Aorta (tissue), 5 donors: ENCODE measurements at regions not wholly inside any gene's neighbourhood (a gene's known extent, or its start where the extent isn't known, plus 50 kb on each side); places are given as distances from the start of the nearest gene placed in this dataset.

ENCODE experiments used
- ATAC-seq: fragments of 200-7000 bp; cut with Tn5 transposase; one replicate; pipeline ENCODE4 v1.9.1; 2022; ENCODE audit warnings: moderate library complexity; ENCODE audit not compliant: low FRiP score
- DNase-seq, 2 donors: peaks; one replicate each; pipeline ENCODE4 v3.0.0-alpha.2; 2020
- H3K27ac ChIP-seq, 2 donors: one replicate each; pipeline ENCODE4 v1.5.1; 2013; ENCODE audit warnings: low read length in 2 of 2, mild to moderate bottlenecking in 2 of 2, moderate library complexity in 2 of 2, control low read depth in 1 of 2, inconsistent platforms in 1 of 2, low read depth in 1 of 2
- H3K27me3 ChIP-seq, 2 donors: one replicate each; pipeline ENCODE4 v1.6.1; 2013; ENCODE audit warnings: control low read depth in 1 of 2, low read length in 1 of 2, mild to moderate bottlenecking in 1 of 2, moderate library complexity in 1 of 2; ENCODE audit not compliant: insufficient read depth in 2 of 2, control insufficient read depth in 1 of 2
- H3K36me3 ChIP-seq, 2 donors: one replicate each; pipeline ENCODE4 v1.6.1; 2013; ENCODE audit warnings: control low read depth in 1 of 2, low read length in 1 of 2, mild to moderate bottlenecking in 1 of 2; ENCODE audit not compliant: insufficient read depth in 2 of 2, control insufficient read depth in 1 of 2
- H3K4me1 ChIP-seq, 2 donors: one replicate each; pipeline ENCODE4 v1.6.1; 2013; ENCODE audit warnings: low read length in 2 of 2, control low read depth in 1 of 2, mild to moderate bottlenecking in 1 of 2, moderate library complexity in 1 of 2; ENCODE audit not compliant: insufficient read depth in 2 of 2, control insufficient read depth in 1 of 2
- H3K4me3 ChIP-seq, 2 donors: one replicate each; pipeline ENCODE4 v1.5.1; 2013; ENCODE audit warnings: low read length in 2 of 2, control low read depth in 1 of 2, mild to moderate bottlenecking in 1 of 2
- H3K9me3 ChIP-seq: one replicate; pipeline ENCODE4 v1.6.1; 2013; ENCODE audit warnings: mild to moderate bottlenecking, low read length; ENCODE audit not compliant: control insufficient read depth
- WGBS, 2 donors: extraction: QIAGEN DNeasy Blood & Tissue Kit; methylation state at CpG; one replicate each; pipeline ENCODE4 v1.1.7; 2013; 5-methylcytosine and 5-hydroxymethylcytosine counted together
- intact Hi-C, 2 donors: fragments of 100-400 bp; cut with DNase I; formaldehyde crosslinking; loops; one replicate each; pipeline versions ENCODE4 v1.14.2 to v1.15.0; 2022
- donor health status: healthy with polysubstance abuse.
- donor health status: Bipolar disorder and iron deficiency.
- donor health status: DM: no; HTN: no; CAD: no.
- donor health status: DM: no; HTN: no; CAD: no.
- donor health status: DM: yes; HTN: yes; CAD: no.

GRCh38 chr12:67535971-67536370 is 112.6 kb upstream of the DYRK2 start:
- no peak overlapping the region for H3K4me3 ChIP-seq
- no peak for DNase-seq
- intact Hi-C loops: no loop called here
- H3K4me1 ChIP-seq: peaks cover 0 to 3% of the 10 kb centered on the region in 2 donors
- 84 to 96% methylated on average over 5 of the region's 5 CpGs for WGBS, 2 donors
- H3K36me3 ChIP-seq: no peaks in the 10 kb centered on the region
- no peaks in the 10 kb centered on the region for H3K27me3 ChIP-seq
- H3K27ac ChIP-seq: no peak overlapping the region
- no peaks in the 10 kb centered on the region for H3K9me3 ChIP-seq
- ATAC-seq: no peak

- WGBS, 2 donors: 79 to 81% methylated on average over 9 of the region's 9 CpGs
- Histone ChIP-seq H3K9me3 (no peaks in the 10 kb centered on the region), H3K4me3 (no peak overlapping the region), H3K4me1 (peaks cover 0 to 2% of the 10 kb centered on the region in 2 donors), H3K27me3 (no peaks in the 10 kb centered on the region), H3K27ac (no peak overlapping the region), H3K36me3 (no peaks in the 10 kb centered on the region)
- no peak for DNase-seq
- ATAC-seq: no peak
- intact Hi-C loops: no loop called here
Measured at GRCh38 chr12:67539329-67539728, 109.2 kb upstream of the DYRK2 start.

GRCh38 chr12:67539946-67540345 is 108.6 kb upstream of the DYRK2 start:
- Histone ChIP-seq H3K4me3 (no peak overlapping the region), H3K9me3 (no peaks in the 10 kb centered on the region), H3K27ac (no peak overlapping the region), H3K27me3 (no peaks in the 10 kb centered on the region), H3K4me1 (no peaks in the 10 kb centered on the region), H3K36me3 (no peaks in the 10 kb centered on the region)
- intact Hi-C loops: no loop called here
- no peak for ATAC-seq
- no peak for DNase-seq
- WGBS, 2 donors: 93 to 97% methylated on average over 3 of the region's 3 CpGs

- intact Hi-C loops: no loop called here
- Histone ChIP-seq H3K27me3 (no peaks in the 10 kb centered on the region), H3K27ac (no peak overlapping the region), H3K4me1 (no peaks in the 10 kb centered on the region), H3K36me3 (no peaks in the 10 kb centered on the region), H3K4me3 (no peak overlapping the region), H3K9me3 (no peaks in the 10 kb centered on the region)
- ATAC-seq: no peak
- 63 to 68% methylated on average over 8 of the region's 8 CpGs for WGBS, 2 donors
- DNase-seq: no peak
Measured at GRCh38 chr12:67540920-67541624, 107.5 kb upstream of the DYRK2 start.

GRCh38 chr12:67541625-67541991 is 106.9 kb upstream of the DYRK2 start:
- DNase-seq (no peak), ATAC-seq (no peak)
- Histone ChIP-seq H3K4me3 (no peak overlapping the region), H3K27ac (no peak overlapping the region), H3K4me1 (no peaks in the 10 kb centered on the region), H3K27me3 (no peaks in the 10 kb centered on the region), H3K9me3 (no peaks in the 10 kb centered on the region), H3K36me3 (no peaks in the 10 kb centered on the region)
- WGBS, 2 donors: 81 to 89% methylated on average over 3 of the region's 3 CpGs
- intact Hi-C loops: no loop called here

GRCh38 chr12:67543021-67543770 is 105.3 kb upstream of the DYRK2 start:
- no peak for DNase-seq

GRCh38 chr12:67545298-67545697 is 103.2 kb upstream of the DYRK2 start:
- no peak overlapping the region for H3K27ac ChIP-seq
- H3K36me3 ChIP-seq: no peaks in the 10 kb centered on the region
- DNase-seq (no peak), ATAC-seq (no peak)
- intact Hi-C loops: no loop called here
- no peaks in the 10 kb centered on the region for H3K27me3 ChIP-seq
- H3K4me1 ChIP-seq: no peaks in the 10 kb centered on the region
- WGBS, 2 donors: 54 to 59% methylated on average over 8 of the region's 8 CpGs
- H3K9me3 ChIP-seq: no peaks in the 10 kb centered on the region
- no peak overlapping the region for H3K4me3 ChIP-seq

More at GRCh38 chr12:67543021-67543770, 105.3 kb upstream of the DYRK2 start:
- Histone ChIP-seq H3K36me3 (no peaks in the 10 kb centered on the region), H3K27ac (no peak overlapping the region), H3K9me3 (no peaks in the 10 kb centered on the region), H3K4me3 (no peak overlapping the region), H3K4me1 (no peaks in the 10 kb centered on the region), H3K27me3 (no peaks in the 10 kb centered on the region)
- intact Hi-C loops: no loop called here
- ATAC-seq: no peak
- 78 to 83% methylated on average over 7 of the region's 7 CpGs for WGBS, 2 donors

GRCh38 chr12:67546746-67547145 is 101.8 kb upstream of the DYRK2 start:
- Histone ChIP-seq H3K36me3 (no peaks in the 10 kb centered on the region), H3K27ac (no peak overlapping the region), H3K4me3 (no peak overlapping the region), H3K27me3 (no peaks in the 10 kb centered on the region), H3K4me1 (no peaks in the 10 kb centered on the region), H3K9me3 (no peaks in the 10 kb centered on the region)
- intact Hi-C loops: no loop called here
- WGBS, 2 donors: 88 to 91% methylated on average over 1 of the region's 1 CpG
- ATAC-seq (no peak), DNase-seq (no peak)
